SKM-1 (cell line): ENCODE measurements at regions not wholly inside any gene's neighbourhood (a gene's known extent, or its start where the extent isn't known, plus 50 kb on each side); places are given as distances from the start of the nearest gene placed in this dataset.
A peak's percentile ranks its signal among the peaks of the same experiment; 100 is the strongest.

Experiments
- DNase-seq: peaks from one replicate; lab custom pipeline; 2025; ENCODE audit not compliant: unreplicated experiment; lab: John Stamatoyannopoulos, UW

- DNase-seq, result no peak
Observed at GRCh38 chr2:121895723-121896571, 140.5 kb downstream of the TSN start.

- peak; percentile 34 for DNase-seq
Observed at GRCh38 chr2:121897335-121897970, 142.0 kb downstream of the TSN start.

DNA sequence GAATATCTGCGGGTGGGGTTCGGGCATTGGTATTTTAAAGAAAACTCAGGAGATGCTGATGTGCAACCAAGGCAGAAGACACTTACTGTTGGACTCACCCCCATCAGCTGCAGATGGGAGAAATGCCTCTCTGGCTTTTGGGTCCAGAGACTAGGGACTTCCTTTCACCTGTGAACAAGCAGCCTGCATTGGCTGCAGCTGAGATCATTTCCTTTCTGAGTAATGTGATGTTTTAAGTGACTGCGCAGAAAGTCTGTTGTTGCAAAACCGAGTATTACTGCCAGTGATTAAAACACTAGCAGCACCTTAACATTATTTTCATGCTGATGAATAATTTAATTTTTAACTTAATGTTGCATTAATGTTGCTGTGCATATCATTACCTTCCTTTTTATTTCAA is 143.0 kb downstream of the TSN start:
- no peak for DNase-seq

DNA sequence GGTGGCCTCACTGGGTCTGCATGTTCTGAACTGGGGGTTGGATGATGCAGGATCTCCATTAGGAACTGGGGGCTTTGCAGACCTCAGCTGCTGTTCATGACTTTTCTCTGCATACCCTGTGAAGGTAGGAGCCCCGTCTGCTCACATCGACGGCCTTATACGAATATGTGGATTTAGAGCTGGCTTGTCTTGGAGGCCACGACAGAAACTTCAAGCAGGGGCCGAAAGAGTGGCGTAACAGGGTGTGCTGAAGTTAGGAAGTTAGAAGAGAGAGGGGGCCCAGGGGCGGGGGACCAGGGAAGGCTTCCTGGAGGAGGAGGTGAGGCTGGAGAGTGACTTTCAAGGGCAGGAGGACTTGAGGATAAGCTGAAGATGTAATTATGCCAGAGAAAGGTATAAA is 144.9 kb downstream of the TSN start:
- DNase-seq, result no peak

DNA sequence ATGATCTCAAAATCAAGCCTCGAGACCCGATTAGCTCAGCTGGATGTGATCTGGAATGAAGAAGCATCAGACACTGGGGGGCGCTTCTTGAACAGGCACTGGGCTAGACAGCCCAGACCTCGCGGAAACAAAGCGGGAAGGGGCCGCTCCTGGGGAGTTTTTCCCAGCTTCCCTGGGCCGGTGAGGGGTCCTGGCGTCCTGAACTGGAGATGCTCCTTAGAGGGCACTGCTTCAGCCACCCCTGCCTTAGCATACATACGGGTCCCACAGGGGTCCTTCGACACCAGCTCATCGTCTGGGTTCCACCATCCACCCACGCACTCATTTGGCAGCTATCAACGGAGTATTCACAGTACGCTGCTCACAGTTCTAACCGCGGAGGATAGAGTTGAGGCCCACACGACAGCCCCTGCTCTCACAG is 146.7 kb downstream of the TSN start:
- DNase-seq, result no peak

DNA sequence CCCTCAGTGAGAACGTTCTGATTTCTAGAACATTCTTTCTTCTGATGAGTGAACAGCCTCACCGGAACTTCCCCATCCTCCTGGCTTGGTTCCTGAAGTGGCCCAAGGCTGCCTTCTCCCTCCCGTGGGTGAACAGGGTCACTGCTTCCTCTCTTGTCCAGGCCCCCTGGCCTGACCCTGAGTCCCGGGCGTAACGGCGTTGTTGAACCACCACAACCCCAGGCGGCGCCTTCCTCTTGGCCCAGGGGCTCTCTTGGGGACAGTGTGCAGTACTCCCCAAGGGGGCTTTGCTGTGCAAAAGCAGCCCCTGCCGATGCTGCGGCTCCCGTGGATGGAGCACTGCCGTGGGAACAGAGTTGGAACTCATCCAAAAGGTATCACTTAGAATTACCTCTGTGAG is 147.2 kb downstream of the TSN start:
- DNase-seq, result no peak

DNA sequence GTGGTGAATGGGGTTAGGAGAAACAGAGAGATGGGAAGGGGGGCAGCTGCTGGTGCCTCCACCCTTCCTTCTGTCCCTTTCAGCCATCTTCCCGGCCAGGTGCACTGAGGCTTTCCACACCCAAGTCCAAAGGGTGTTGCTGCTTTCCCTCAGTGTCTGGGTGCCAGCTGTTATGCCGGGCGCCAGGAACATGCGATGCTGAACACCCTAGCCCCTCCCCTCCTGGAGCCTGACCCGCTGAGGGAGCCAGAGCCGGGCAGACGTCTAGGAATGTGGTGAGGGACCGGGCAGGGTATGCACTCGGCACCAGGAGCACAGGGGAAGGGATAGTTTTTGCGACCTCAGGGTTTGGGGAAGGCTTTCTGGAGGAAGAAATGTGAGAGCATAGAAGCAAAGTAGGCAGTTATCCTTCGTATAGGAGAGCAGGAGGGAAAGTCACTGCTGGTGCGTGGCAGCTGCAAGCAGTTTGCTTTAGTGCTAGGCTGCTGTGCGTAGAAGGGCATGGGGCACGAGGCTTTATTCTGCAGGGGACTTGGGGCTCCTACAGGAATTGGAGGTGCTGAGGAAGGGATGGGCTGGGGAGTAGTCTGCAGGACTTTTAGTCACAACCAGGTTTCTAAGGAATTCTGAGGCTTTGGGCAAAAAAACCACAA is 147.7 kb downstream of the TSN start:
- no peak for DNase-seq

DNA sequence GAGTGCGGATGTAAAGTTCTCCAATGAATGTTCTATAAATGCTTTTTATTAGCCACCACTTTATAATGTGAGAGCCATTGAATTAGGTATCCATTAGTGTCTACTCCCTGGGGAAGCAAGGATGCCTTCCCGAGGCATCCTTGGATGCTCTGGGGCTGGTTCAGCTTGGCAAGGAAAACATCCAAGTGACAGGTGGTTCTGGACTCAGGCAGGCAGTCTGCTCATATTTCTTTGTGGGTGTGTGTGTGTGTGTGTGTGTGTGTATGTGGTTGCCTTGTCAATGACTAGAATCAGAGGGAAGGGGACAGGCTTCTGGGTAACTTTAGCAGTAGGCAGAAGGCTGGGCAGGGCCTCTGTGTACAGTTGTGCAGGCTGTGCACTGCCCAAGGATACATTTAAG is 149.2 kb downstream of the TSN start:
- no peak for DNase-seq

DNA sequence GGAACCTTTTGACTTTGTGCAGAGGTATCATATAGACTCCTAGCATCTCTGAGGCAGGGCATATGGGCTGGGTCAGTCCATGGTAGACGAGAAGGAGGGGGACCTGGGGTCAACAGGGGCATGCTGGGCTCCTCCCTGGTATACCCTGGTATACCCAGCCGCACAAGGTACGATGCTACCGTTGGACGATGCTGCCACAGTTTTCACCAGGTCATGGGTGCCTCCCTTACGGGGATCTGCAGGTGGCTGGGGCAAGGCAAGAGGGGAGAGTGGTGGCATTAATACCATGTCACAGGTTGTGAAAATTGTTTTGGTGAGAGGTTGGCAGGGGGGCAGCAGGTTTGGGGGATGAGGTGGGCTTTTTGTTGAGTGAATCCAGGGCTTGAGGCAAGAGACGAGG is 149.8 kb downstream of the TSN start:
- DNase-seq, result no peak

DNA sequence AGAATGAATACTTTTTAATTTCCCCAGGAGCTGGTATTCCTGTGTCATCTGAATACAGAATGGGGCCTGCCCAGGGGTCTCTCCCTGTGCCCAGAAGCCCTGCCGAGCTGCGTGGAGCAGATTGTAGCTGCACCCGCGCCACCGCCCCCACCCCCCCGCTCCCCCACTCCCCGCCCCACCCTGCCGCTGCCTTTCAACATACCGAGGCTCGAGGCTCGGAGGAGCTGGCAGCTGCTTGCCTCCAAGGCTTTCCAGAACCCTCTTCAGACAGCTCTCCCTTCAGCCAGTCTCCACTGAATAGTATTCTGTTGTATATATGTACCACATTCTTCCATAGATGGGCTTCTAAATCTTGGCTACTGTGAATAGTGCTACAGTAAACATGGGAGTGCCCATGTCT is 150.7 kb downstream of the TSN start:
- DNase-seq, result no peak

- DNase-seq, result no peak
Observed at GRCh38 chr2:121907928-121908327, 152.5 kb downstream of the TSN start.

- no peak for DNase-seq
Observed at GRCh38 chr2:121910139-121910538, 154.7 kb downstream of the TSN start.

- no peak for DNase-seq
Observed at GRCh38 chr2:121911036-121911435, 155.6 kb downstream of the TSN start.

DNA sequence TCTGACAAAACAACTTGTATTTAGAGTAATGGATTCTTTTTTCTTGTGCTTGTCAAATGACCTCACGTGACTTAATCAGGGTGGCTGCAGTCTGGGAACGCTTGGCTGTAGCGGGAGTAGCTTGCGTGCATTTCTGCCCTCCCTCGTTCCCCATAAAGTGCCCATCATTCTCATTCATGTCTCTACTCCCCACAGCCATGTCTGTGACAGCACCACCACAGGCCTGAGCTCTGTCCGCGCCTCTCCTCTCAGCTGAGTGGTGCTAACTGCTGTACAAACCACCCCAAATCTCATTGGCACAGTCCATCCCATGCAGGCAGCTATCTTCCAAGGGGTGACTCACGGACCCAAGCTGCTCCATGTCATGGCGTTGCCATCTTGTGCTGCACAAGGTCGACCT is 161.7 kb downstream of the TSN start:
- no peak for DNase-seq

- DNase-seq, result no peak
Observed at GRCh38 chr2:121918231-121918630, 162.8 kb downstream of the TSN start.

- DNase-seq, result no peak
Observed at GRCh38 chr2:121919803-121920202, 164.4 kb downstream of the TSN start.

GRCh38 chr2:121925466-121925865 is 170.0 kb downstream of the TSN start:
- DNase-seq, result no peak

GRCh38 chr2:121943285-121943684 is 187.8 kb downstream of the TSN start:
- DNase-seq, result no peak

GRCh38 chr2:121944072-121944831 is 188.8 kb downstream of the TSN start:
- peak; percentile 64 for DNase-seq

GRCh38 chr2:121947674-121948073 is 192.2 kb downstream of the TSN start:
- no peak for DNase-seq

GRCh38 chr2:121949271-121949670 is 193.8 kb downstream of the TSN start:
- DNase-seq, result no peak
